ENCODE measurements at regions not wholly inside any gene's neighbourhood (a gene's known extent, or its start where the extent isn't known, plus 50 kb on each side); places are given as distances from the start of the nearest gene placed in this dataset.

DNA sequence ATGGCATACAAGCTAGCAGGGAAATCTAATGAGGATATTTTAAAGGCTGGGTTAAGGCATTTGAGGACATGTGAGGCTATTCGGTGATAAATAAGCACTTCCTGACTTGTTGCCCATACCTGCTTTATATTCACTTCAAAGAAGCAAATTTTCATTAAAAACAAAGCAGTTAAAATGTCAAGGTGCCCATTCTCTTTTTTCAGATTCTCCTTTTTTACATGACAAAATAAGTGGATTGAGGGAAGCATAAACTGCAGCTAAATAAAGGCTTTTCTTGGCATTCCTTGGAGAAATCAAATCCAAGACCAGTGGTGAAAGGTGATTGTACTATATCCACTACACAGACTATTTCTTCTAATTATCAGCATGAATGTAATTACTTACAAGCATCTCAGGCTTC, 166.9 kb downstream of the PTCSC3 start:
- in situ Hi-C loops (cut with HindIII; ENCODE audit: low pct_unique_long_range_greater_than_20kb, low sequenced_read_pairs), result no loop called here
- ChIA-PET CTCF (no interaction called here), POLR2A (no interaction called here)
- BruUV-seq (replicated peaks), result no TSS peak
- DNase-seq (ENCODE audit: low read depth, low spot score) (no peak), ATAC-seq (no peak)
- Histone ChIP-seq H3K36me3 (ENCODE audit: control insufficient read depth, insufficient read depth, low read length) (no peaks in the 10 kb centered on the region), H3K27me3 (ENCODE audit: control insufficient read depth, insufficient read depth, low read length) (peaks cover 2% of the 10 kb centered on the region; the same call in 1 of the 2 replicates), H3K27ac (ENCODE audit: low read length) (no peak overlapping the region), H3K9me3 (ENCODE audit: control insufficient read depth, insufficient read depth, low read depth, low read length) (no peaks in the 10 kb centered on the region), H3K4me3 (ENCODE audit: low read depth in 2 of 2, low read length in 2 of 2) (no peak overlapping the region), H3K4me1 (ENCODE audit: control insufficient read depth, insufficient read depth, low read length) (no peaks in the 10 kb centered on the region)
- intact Hi-C loops (cut with micrococcal nuclease; ENCODE audit: unreplicated experiment), result no loop called here
- no peak for TF ChIP-seq TCF7L2 (IDR thresholded peaks at IDR 0.05; ENCODE audit: low read depth, low read length)

GRCh38 chr14:36006623-36007022, 169.9 kb downstream of the PTCSC3 start:
- no peaks in the 10 kb centered on the region for H3K9me3 ChIP-seq (ENCODE audit: control insufficient read depth, insufficient read depth, low read depth, low read length)
- in situ Hi-C loops (cut with HindIII; ENCODE audit: low pct_unique_long_range_greater_than_20kb, low sequenced_read_pairs), result no loop called here
- no peak overlapping the region for H3K27ac ChIP-seq (ENCODE audit: low read length)
- ChIA-PET CTCF (no interaction called here), POLR2A (no interaction called here)
- no peaks in the 10 kb centered on the region for H3K36me3 ChIP-seq (ENCODE audit: control insufficient read depth, insufficient read depth, low read length)
- no peak for DNase-seq (ENCODE audit: low read depth, low spot score)
- BruUV-seq (replicated peaks), result no TSS peak
- intact Hi-C loops (cut with micrococcal nuclease; ENCODE audit: unreplicated experiment), result no loop called here
- peaks cover 2% of the 10 kb centered on the region; the same call in 1 of the 2 replicates for H3K27me3 ChIP-seq (ENCODE audit: control insufficient read depth, insufficient read depth, low read length)
- no peaks in the 10 kb centered on the region for H3K4me1 ChIP-seq (ENCODE audit: control insufficient read depth, insufficient read depth, low read length)
- no peak for TF ChIP-seq POLR2AphosphoS5 (IDR thresholded peaks at IDR 0.05; ENCODE audit: low read depth, low read length)
- TF ChIP-seq TCF7L2 (IDR thresholded peaks at IDR 0.05; ENCODE audit: low read depth, low read length), result no peak
- no peak for ATAC-seq
- no peak overlapping the region for H3K4me3 ChIP-seq (ENCODE audit: low read depth in 2 of 2, low read length in 2 of 2)

DNA sequence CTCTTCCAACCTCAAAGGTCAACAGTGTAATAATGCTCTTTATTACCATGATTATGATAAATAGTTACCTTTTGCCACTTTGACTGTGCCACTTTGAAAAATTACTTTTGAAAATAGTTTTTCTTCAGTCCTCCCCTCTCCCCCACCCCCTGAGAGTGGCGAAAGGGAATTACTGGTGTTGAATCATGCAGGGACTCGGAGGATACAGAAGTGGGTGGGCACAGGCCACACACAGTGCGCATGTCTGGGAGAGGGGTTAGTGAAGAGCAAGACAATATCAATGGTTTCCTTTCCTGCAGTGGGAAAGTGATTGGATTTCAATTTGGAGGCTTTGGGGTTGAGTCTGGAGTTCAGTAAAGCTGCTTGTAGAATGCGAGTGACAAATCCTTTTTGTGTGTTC, 170.9 kb downstream of the PTCSC3 start:
- BruUV-seq (replicated peaks), result no TSS peak
- ChIA-PET CTCF (no interaction called here), POLR2A (no interaction called here)
- intact Hi-C loops (cut with micrococcal nuclease; ENCODE audit: unreplicated experiment) (no loop called here), in situ Hi-C loops (cut with HindIII; ENCODE audit: low pct_unique_long_range_greater_than_20kb, low sequenced_read_pairs) (no loop called here)
- Histone ChIP-seq H3K4me1 (ENCODE audit: control insufficient read depth, insufficient read depth, low read length) (no peaks in the 10 kb centered on the region), H3K27me3 (ENCODE audit: control insufficient read depth, insufficient read depth, low read length) (peaks cover 2% of the 10 kb centered on the region), H3K4me3 (ENCODE audit: low read depth in 2 of 2, low read length in 2 of 2) (no peak overlapping the region), H3K9me3 (ENCODE audit: control insufficient read depth, insufficient read depth, low read depth, low read length) (no peaks in the 10 kb centered on the region), H3K36me3 (ENCODE audit: control insufficient read depth, insufficient read depth, low read length) (no peaks in the 10 kb centered on the region), H3K27ac (ENCODE audit: low read length) (no peak overlapping the region)
- no peak for ATAC-seq
- no peak for DNase-seq (ENCODE audit: low read depth, low spot score)
- no peak for TF ChIP-seq TCF7L2 (IDR thresholded peaks at IDR 0.05; ENCODE audit: low read depth, low read length)
- no peak for TF ChIP-seq CTCF (IDR thresholded peaks at IDR 0.05)
- TF ChIP-seq POLR2AphosphoS5 (IDR thresholded peaks at IDR 0.05; ENCODE audit: low read depth, low read length), result no peak
- TF ChIP-seq, protein P1, sequence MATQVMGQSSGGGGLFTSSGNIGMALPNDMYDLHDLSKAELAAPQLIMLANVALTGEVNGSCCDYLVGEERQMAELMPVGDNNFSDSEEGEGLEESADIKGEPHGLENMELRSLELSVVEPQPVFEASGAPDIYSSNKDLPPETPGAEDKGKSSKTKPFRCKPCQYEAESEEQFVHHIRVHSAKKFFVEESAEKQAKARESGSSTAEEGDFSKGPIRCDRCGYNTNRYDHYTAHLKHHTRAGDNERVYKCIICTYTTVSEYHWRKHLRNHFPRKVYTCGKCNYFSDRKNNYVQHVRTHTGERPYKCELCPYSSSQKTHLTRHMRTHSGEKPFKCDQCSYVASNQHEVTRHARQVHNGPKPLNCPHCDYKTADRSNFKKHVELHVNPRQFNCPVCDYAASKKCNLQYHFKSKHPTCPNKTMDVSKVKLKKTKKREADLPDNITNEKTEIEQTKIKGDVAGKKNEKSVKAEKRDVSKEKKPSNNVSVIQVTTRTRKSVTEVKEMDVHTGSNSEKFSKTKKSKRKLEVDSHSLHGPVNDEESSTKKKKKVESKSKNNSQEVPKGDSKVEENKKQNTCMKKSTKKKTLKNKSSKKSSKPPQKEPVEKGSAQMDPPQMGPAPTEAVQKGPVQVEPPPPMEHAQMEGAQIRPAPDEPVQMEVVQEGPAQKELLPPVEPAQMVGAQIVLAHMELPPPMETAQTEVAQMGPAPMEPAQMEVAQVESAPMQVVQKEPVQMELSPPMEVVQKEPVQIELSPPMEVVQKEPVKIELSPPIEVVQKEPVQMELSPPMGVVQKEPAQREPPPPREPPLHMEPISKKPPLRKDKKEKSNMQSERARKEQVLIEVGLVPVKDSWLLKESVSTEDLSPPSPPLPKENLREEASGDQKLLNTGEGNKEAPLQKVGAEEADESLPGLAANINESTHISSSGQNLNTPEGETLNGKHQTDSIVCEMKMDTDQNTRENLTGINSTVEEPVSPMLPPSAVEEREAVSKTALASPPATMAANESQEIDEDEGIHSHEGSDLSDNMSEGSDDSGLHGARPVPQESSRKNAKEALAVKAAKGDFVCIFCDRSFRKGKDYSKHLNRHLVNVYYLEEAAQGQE (IDR thresholded peaks at IDR 0.05; ENCODE audit: insufficient read depth in 1 of 2, low read depth in 2 of 2, low read length in 1 of 2), result no peak
- TF ChIP-seq SIN3A (IDR thresholded peaks at IDR 0.05; ENCODE audit: borderline replicate concordance, insufficient read depth, low read depth, low read length), result no peak

Measured in Panc1 (cell line).